GM12865 (cell line): ENCODE measurements at regions not wholly inside any gene's neighbourhood (a gene's known extent, or its start where the extent isn't known, plus 50 kb on each side); places are given as distances from the start of the nearest gene placed in this dataset.

Source experiments
- DNase-seq: peaks from one replicate; pipeline ENCODE4 v3.0.0; 2010; ENCODE audit warnings: low read depth
- H3K4me3 ChIP-seq: 2 replicates; pipeline ENCODE4 v1.5.1; 2011; ENCODE audit warnings: mild to moderate bottlenecking, low read depth, low read length, control low read depth
- CTCF ChIP-seq: IDR thresholded peaks from 2 replicates; pipeline ENCODE4 v1.5.1; 2011; ENCODE audit warnings: low read length, control low read depth, low read depth, inconsistent platforms; ENCODE audit not compliant: insufficient read depth; ENCODE audit errors: missing control alignments

GRCh38 chr2:220837226-220837625 is 734.9 kb downstream of the EPHA4 start:
- no peak for TF ChIP-seq CTCF
- no peak overlapping the region for H3K4me3 ChIP-seq
- DNase-seq, result no peak

- H3K4me3 ChIP-seq, result no peak overlapping the region
- TF ChIP-seq CTCF, result no peak
- no peak for DNase-seq
Measured at GRCh38 chr2:220842901-220843665, 729.0 kb downstream of the EPHA4 start.

- no peak for DNase-seq
- TF ChIP-seq CTCF, result no peak
- H3K4me3 ChIP-seq, result no peak overlapping the region
Measured at GRCh38 chr2:220845766-220846273, 726.3 kb downstream of the EPHA4 start.

GRCh38 chr2:220847006-220847405 is 725.1 kb downstream of the EPHA4 start:
- no peak for DNase-seq

GRCh38 chr2:220847589-220847988 is 724.5 kb downstream of the EPHA4 start:
- H3K4me3 ChIP-seq, result no peak overlapping the region
- no peak for TF ChIP-seq CTCF
- DNase-seq, result no peak

More at GRCh38 chr2:220847006-220847405, 725.1 kb downstream of the EPHA4 start:
- no peak overlapping the region for H3K4me3 ChIP-seq
- no peak for TF ChIP-seq CTCF

- DNase-seq, result no peak
- TF ChIP-seq CTCF, result no peak
- no peak overlapping the region for H3K4me3 ChIP-seq
Measured at GRCh38 chr2:220849433-220849832, 722.7 kb downstream of the EPHA4 start.

- no peak for DNase-seq
- TF ChIP-seq CTCF, result no peak
Measured at GRCh38 chr2:220850116-220850515, 722.0 kb downstream of the EPHA4 start.

More at GRCh38 chr2:220850116-220850515, 722.0 kb downstream of the EPHA4 start:
- H3K4me3 ChIP-seq, result no peak overlapping the region
